Muscle layer of colon (tissue), 2 donors: ENCODE measurements at regions not wholly inside any gene's neighbourhood (a gene's known extent, or its start where the extent isn't known, plus 50 kb on each side); places are given as distances from the start of the nearest gene placed in this dataset.

Experiments used
- H3K27ac ChIP-seq: one replicate; pipeline ENCODE4 v1.7.0; 2013; ENCODE audit warnings: low read depth, mild to moderate bottlenecking, low read length, moderate library complexity
- H3K27me3 ChIP-seq, 2 donors: one replicate each; pipeline ENCODE4 v1.7.0; 2013; ENCODE audit warnings: low read length in 2 of 2, mild to moderate bottlenecking in 2 of 2; ENCODE audit not compliant: insufficient read depth in 2 of 2, control insufficient read depth in 1 of 2
- H3K36me3 ChIP-seq: one replicate; pipeline ENCODE4 v1.7.0; 2013; ENCODE audit warnings: mild to moderate bottlenecking, low read length; ENCODE audit not compliant: insufficient read depth
- H3K4me1 ChIP-seq: one replicate; pipeline ENCODE4 v1.7.0; 2013; ENCODE audit warnings: mild to moderate bottlenecking, low read length; ENCODE audit not compliant: insufficient read depth
- H3K4me3 ChIP-seq, 2 donors: one replicate each; pipeline ENCODE4 v1.7.0; 2013; ENCODE audit warnings: low read length in 2 of 2, low read depth in 1 of 2, mild to moderate bottlenecking in 1 of 2, moderate library complexity in 1 of 2
- H3K9ac ChIP-seq: one replicate; pipeline ENCODE4 v1.7.0; 2013; ENCODE audit warnings: low read length
- H3K9me3 ChIP-seq: one replicate; pipeline ENCODE4 v1.7.0; 2013; ENCODE audit warnings: mild to moderate bottlenecking, low read length
- donor health status: abdominal sarcoma.
- donor health status: Adenocarcinoma of cecum.

- H3K4me3 ChIP-seq: no peak overlapping the region
- H3K36me3 ChIP-seq: no peaks in the 10 kb centered on the region
- H3K27me3 ChIP-seq: no peaks in the 10 kb centered on the region
- no peaks in the 10 kb centered on the region for H3K4me1 ChIP-seq
- H3K27ac ChIP-seq: no peak overlapping the region
- no peak overlapping the region for H3K9ac ChIP-seq
- H3K9me3 ChIP-seq: no peaks in the 10 kb centered on the region
Observed at GRCh38 chr2:167767830-167768229, 479.6 kb downstream of the STK39 start.

DNA sequence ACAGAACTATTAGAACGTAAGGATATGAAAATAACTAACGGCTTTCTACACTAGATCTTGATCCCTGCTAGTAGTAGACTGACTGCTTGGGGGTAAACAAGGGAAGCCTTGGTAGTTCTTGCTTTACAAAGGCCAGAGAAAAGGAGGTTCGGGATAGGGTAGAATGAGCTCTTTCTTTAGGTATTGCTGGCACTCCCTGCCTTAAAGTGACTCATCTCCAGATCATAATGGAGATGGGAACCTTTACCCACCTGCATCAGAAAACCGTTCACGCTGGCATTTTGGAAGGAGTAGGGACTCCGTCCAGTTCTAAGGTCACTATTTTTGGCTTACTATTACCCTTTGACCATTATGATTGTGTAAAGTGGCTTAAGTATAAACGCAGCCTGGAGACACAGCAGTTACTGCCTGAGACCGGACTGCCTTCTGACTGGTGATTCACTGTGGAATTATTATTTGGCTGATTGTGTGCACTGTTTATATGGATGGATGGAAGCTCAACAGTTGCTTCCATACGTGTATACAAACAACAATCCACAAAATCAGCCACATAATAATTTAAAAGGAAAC lies 482.5 kb downstream of the STK39 start:
- H3K9ac ChIP-seq: no peak overlapping the region
- H3K36me3 ChIP-seq: no peaks in the 10 kb centered on the region
- no peak overlapping the region for H3K4me3 ChIP-seq
- H3K27ac ChIP-seq: no peak overlapping the region
- H3K27me3 ChIP-seq: no peaks in the 10 kb centered on the region
- H3K9me3 ChIP-seq: no peaks in the 10 kb centered on the region
- no peaks in the 10 kb centered on the region for H3K4me1 ChIP-seq

DNA sequence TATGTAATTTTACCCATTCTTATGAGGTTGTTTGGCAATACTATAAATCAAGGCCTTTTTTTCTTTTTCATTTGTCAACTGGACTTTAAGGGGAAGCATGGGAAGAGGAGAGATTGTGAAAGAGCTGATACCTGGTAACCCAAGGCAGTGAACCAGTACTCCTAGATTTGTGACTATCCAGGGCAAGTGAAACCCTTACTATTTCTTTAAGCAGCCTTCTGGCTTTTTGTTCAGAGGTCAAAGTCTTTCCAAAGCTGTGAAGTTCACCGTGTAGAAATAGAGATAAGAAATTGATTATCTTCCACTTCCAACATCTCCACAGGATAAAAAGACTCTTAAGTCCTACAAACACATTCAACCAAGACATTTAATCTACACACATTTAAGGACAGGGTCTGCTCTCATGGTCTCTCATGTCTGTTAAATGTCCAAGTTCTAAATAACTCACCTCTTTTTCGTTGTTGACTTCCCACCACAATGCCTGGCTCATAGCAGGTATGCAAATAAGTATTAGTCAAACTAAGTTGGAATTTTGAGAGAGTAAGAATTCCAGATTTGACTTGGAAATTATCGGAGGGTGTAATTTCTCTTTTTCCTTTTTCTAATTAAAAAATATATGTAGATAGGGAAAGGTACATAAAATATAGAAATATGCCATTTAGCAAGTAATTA lies 485.8 kb downstream of the STK39 start:
- H3K4me1 ChIP-seq: no peaks in the 10 kb centered on the region
- H3K9me3 ChIP-seq: no peaks in the 10 kb centered on the region
- H3K9ac ChIP-seq: no peak overlapping the region
- H3K27me3 ChIP-seq: no peaks in the 10 kb centered on the region
- no peak overlapping the region for H3K27ac ChIP-seq
- no peak overlapping the region for H3K4me3 ChIP-seq
- no peaks in the 10 kb centered on the region for H3K36me3 ChIP-seq

GRCh38 chr2:167759531-167759930 lies 487.9 kb downstream of the STK39 start:
- H3K27ac ChIP-seq: no peak overlapping the region
- H3K27me3 ChIP-seq: no peaks in the 10 kb centered on the region
- no peak overlapping the region for H3K4me3 ChIP-seq
- no peaks in the 10 kb centered on the region for H3K9me3 ChIP-seq
- H3K4me1 ChIP-seq: no peaks in the 10 kb centered on the region
- no peak overlapping the region for H3K9ac ChIP-seq
- no peaks in the 10 kb centered on the region for H3K36me3 ChIP-seq

- Histone ChIP-seq H3K4me3 (no peak overlapping the region), H3K9ac (no peak overlapping the region), H3K27me3 (no peaks in the 10 kb centered on the region), H3K9me3 (no peaks in the 10 kb centered on the region), H3K36me3 (no peaks in the 10 kb centered on the region), H3K4me1 (no peaks in the 10 kb centered on the region), H3K27ac (no peak overlapping the region)
Observed at GRCh38 chr2:167758292-167758691, 489.1 kb downstream of the STK39 start.

- Histone ChIP-seq H3K9me3 (no peaks in the 10 kb centered on the region), H3K36me3 (no peaks in the 10 kb centered on the region), H3K9ac (no peak overlapping the region), H3K4me1 (no peaks in the 10 kb centered on the region), H3K27ac (no peak overlapping the region), H3K27me3 (no peaks in the 10 kb centered on the region), H3K4me3 (no peak overlapping the region)
Observed at GRCh38 chr2:167756446-167756845, 490.9 kb downstream of the STK39 start.

DNA sequence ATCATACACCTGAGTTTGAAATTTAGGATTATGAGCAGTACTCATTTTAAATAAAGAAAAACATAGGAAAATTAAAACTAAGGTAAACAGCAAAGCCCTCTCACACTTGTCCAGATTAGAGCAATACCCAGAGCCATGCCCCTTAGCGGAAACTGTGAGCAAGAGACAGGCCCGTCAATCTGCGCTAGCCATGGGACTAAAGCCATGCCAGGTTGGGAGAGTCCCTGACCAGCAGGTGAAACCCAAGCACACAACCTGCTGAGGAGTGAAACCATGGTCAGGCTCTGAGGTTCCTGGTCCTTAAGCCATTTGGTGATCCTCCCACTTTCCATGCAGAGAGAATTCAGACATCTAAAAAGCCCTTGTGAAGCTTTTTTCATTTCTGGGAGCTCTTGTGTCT lies 494.3 kb downstream of the STK39 start:
- Histone ChIP-seq H3K4me1 (no peaks in the 10 kb centered on the region), H3K9me3 (no peaks in the 10 kb centered on the region), H3K27me3 (no peaks in the 10 kb centered on the region), H3K4me3 (no peak overlapping the region), H3K9ac (no peak overlapping the region), H3K36me3 (no peaks in the 10 kb centered on the region), H3K27ac (no peak overlapping the region)

GRCh38 chr2:167752734-167753133 lies 494.7 kb downstream of the STK39 start:
- no peaks in the 10 kb centered on the region for H3K36me3 ChIP-seq
- no peak overlapping the region for H3K4me3 ChIP-seq
- H3K9me3 ChIP-seq: no peaks in the 10 kb centered on the region
- no peak overlapping the region for H3K9ac ChIP-seq
- H3K27ac ChIP-seq: no peak overlapping the region
- H3K27me3 ChIP-seq: no peaks in the 10 kb centered on the region
- H3K4me1 ChIP-seq: no peaks in the 10 kb centered on the region

DNA sequence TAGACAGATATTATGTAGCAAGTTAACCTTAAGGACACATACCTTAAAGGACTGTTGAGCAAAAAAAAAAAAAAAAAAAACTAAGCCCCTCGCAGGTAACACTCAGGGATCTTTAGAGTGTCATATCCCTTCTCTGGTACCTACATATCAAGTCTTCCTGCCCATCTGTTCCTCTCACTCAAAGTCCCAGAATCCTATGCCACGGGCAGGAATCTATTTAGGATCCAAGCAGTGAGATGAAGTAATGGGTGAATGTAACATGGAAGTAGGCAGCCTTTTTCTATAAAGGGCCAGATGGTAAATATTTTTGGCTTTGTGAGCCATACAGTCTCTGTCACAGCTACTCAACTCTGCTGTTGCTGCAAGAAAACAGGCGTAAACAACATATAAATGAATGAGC lies 496.7 kb downstream of the STK39 start:
- no peak overlapping the region for H3K27ac ChIP-seq
- H3K27me3 ChIP-seq: no peaks in the 10 kb centered on the region
- H3K9me3 ChIP-seq: no peaks in the 10 kb centered on the region
- no peak overlapping the region for H3K4me3 ChIP-seq
- H3K4me1 ChIP-seq: no peaks in the 10 kb centered on the region
- no peak overlapping the region for H3K9ac ChIP-seq
- H3K36me3 ChIP-seq: no peaks in the 10 kb centered on the region

GRCh38 chr2:167749660-167750059 lies 497.7 kb downstream of the STK39 start:
- Histone ChIP-seq H3K4me1 (no peaks in the 10 kb centered on the region), H3K9ac (no peak overlapping the region), H3K27me3 (no peaks in the 10 kb centered on the region), H3K27ac (no peak overlapping the region), H3K4me3 (no peak overlapping the region), H3K9me3 (no peaks in the 10 kb centered on the region), H3K36me3 (no peaks in the 10 kb centered on the region)

GRCh38 chr2:167749016-167749415 lies 498.4 kb downstream of the STK39 start:
- H3K27ac ChIP-seq: no peak overlapping the region
- H3K4me1 ChIP-seq: no peaks in the 10 kb centered on the region
- no peak overlapping the region for H3K4me3 ChIP-seq

DNA sequence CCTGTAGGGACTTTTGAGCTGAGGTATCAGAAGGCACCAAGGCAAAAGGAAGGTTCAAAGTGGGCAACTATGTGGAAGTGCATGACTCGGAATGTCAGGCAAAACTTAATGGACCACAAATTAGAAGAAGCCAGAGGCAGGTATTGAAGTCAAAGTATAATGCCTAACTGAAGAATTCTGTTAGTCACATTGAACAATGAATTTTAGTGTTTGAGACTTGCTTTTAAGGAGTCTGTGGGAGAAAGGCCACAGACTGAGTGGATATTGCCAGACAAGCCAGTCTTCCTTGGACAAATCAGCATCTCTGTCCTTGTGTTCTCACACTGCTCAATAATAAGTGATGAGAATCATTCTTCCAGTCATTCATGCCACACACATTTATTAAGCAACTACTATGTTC lies 498.9 kb downstream of the STK39 start:
- H3K4me1 ChIP-seq: no peaks in the 10 kb centered on the region
- no peaks in the 10 kb centered on the region for H3K9me3 ChIP-seq
- no peak overlapping the region for H3K27ac ChIP-seq
- H3K36me3 ChIP-seq: no peaks in the 10 kb centered on the region
- no peaks in the 10 kb centered on the region for H3K27me3 ChIP-seq
- no peak overlapping the region for H3K9ac ChIP-seq
- no peak overlapping the region for H3K4me3 ChIP-seq

More at GRCh38 chr2:167749016-167749415, 498.4 kb downstream of the STK39 start:
- no peaks in the 10 kb centered on the region for H3K36me3 ChIP-seq
- no peaks in the 10 kb centered on the region for H3K27me3 ChIP-seq
- H3K9ac ChIP-seq: no peak overlapping the region
- H3K9me3 ChIP-seq: no peaks in the 10 kb centered on the region
